Ovary (tissue), 3 donors: ENCODE measurements at regions not wholly inside any gene's neighbourhood (a gene's known extent, or its start where the extent isn't known, plus 50 kb on each side); places are given as distances from the start of the nearest gene placed in this dataset.

Experiments
- CTCF ChIP-seq, 3 donors: fragments of 450-650 bp in 2 of 3; fragments of 200-600 bp in 1 of 3; IDR thresholded peaks; one replicate each; pipeline versions ENCODE4 v1.5.1 to v1.8.0; 2016 to 2022; ENCODE audit warnings: antibody characterized with exemption in 3 of 3, mild to moderate bottlenecking in 1 of 3
- EP300 ChIP-seq: sonication (generic); formaldehyde crosslinking; IDR thresholded peaks from one replicate; pipeline ENCODE4 v1.6.1; 2017; ENCODE audit warnings: antibody characterized with exemption
- POLR2A ChIP-seq: fragments of 450-650 bp; IDR thresholded peaks from one replicate; pipeline ENCODE4 v1.6.1; 2017; ENCODE audit warnings: antibody characterized with exemption, mild to moderate bottlenecking, moderate library complexity
- donor health status: DM: no; HTN: no; CAD: no.

GRCh38 chr14:97458661-97459579 is 661.7 kb downstream of the VRK1 start:
- TF ChIP-seq CTCF (IDR thresholded peaks at IDR 0.05) (no peak), POLR2A (no peak), EP300 (no peak)
